Activated T-cell treated with anti-CD3 and anti-CD28 coated beads, Interleukin-2, amount 50 U/mL, for 24 hours (primary cell): ENCODE measurements at regions not wholly inside any gene's neighbourhood (a gene's known extent, or its start where the extent isn't known, plus 50 kb on each side); places are given as distances from the start of the nearest gene placed in this dataset.
"Not testable (repeated sequence)": the region's sequence is repeated elsewhere in the genome, so short reads cannot be mapped to it uniquely, and the experiment has no call there.

ENCODE experiments used
- DNase-seq: peaks from one replicate; pipeline ENCODE4 v3.0.0-alpha.2; 2020
- H3K27ac Mint-ChIP-seq: 2 replicates; pipeline ENCODE4 v1.8.0; 2020; ENCODE audit warnings: mild to moderate bottlenecking, mixed read lengths
- H3K27me3 Mint-ChIP-seq: 2 replicates; pipeline ENCODE4 v1.8.0; 2020; ENCODE audit warnings: mixed read lengths
- H3K36me3 Mint-ChIP-seq: 2 replicates; pipeline ENCODE4 v1.8.0; 2020; ENCODE audit warnings: low read depth, mixed read lengths
- H3K4me1 Mint-ChIP-seq: 2 replicates; pipeline ENCODE4 v1.8.0; 2020; ENCODE audit warnings: low read depth, mixed read lengths
- H3K4me3 Mint-ChIP-seq: 2 replicates; pipeline ENCODE4 v1.8.0; 2020; ENCODE audit warnings: mild to moderate bottlenecking, moderate library complexity, mixed read lengths
- H3K9me3 Mint-ChIP-seq: 2 replicates; pipeline ENCODE4 v1.8.0; 2020; ENCODE audit warnings: mixed read lengths

- Mint-ChIP-seq H3K4me1 (peaks cover 62% of the 10 kb centered on the region), H3K4me3 (no peak overlapping the region)
These were observed 141.5 kb upstream of the TBL1XR1 start for GRCh38 chr3:177338697-177339219.

GRCh38 chr3:177339220-177339703 lies 142.0 kb upstream of the TBL1XR1 start:
- H3K9me3 Mint-ChIP-seq, H3K36me3 Mint-ChIP-seq, DNase-seq, H3K27me3 Mint-ChIP-seq, H3K4me3 Mint-ChIP-seq: not testable (repeated sequence)
- H3K4me1 Mint-ChIP-seq, result peaks cover 62% of the 10 kb centered on the region
- H3K27ac Mint-ChIP-seq, result peak overlapping the region; percentile 60

More at GRCh38 chr3:177338697-177339219, 141.5 kb upstream of the TBL1XR1 start:
- Mint-ChIP-seq H3K27me3 (no peaks in the 10 kb centered on the region), H3K9me3 (no peaks in the 10 kb centered on the region), H3K27ac (peak overlapping the region; percentile 60), H3K36me3 (no peaks in the 10 kb centered on the region)
- no peak for DNase-seq

DNA sequence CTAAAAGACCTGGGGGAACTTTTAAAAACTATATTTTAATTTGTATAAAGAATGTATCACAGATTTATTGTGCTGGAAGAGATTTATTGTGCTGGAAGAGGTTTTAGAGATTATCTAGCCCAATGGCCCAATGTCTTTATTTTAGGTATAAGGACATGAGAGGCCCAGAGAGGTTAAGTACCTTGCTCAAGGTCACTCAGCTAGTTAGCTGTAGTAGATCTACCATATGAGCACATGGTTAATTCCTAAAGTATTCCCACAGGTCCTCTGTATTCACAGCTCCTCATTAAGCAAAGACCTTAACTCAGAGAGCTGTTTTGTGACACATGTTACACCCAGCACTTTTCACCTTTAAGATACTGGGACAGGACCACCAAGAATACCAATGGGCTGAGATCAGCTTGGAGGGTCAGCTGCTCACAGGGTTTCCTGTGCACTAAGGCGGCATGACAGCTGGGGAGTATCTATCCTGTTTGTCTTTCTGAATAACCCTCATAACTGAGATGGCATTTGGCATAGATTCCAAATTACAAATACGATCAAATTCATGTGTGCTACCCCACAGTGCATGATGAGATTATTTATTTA lies 143.1 kb upstream of the TBL1XR1 start:
- no peaks in the 10 kb centered on the region for H3K9me3 Mint-ChIP-seq

GRCh38 chr3:177341736-177342419 lies 144.6 kb upstream of the TBL1XR1 start:
- H3K4me3 Mint-ChIP-seq, result no peak overlapping the region
- no peak overlapping the region for H3K27ac Mint-ChIP-seq
- H3K36me3 Mint-ChIP-seq, result peaks cover 3% of the 10 kb centered on the region
- no peaks in the 10 kb centered on the region for H3K27me3 Mint-ChIP-seq
- no peak for DNase-seq
- peaks cover 73% of the 10 kb centered on the region for H3K4me1 Mint-ChIP-seq
- H3K9me3 Mint-ChIP-seq, result no peaks in the 10 kb centered on the region

More for the DNA sequence above, 143.1 kb upstream of the TBL1XR1 start:
- peaks cover under 1% of the 10 kb centered on the region for H3K36me3 Mint-ChIP-seq
- no peak overlapping the region for H3K27ac Mint-ChIP-seq
- no peak overlapping the region for H3K4me3 Mint-ChIP-seq
- no peak for DNase-seq
- H3K4me1 Mint-ChIP-seq, result peaks cover 71% of the 10 kb centered on the region
- H3K27me3 Mint-ChIP-seq, result no peaks in the 10 kb centered on the region

- H3K27ac Mint-ChIP-seq, result peak overlapping the region; percentile 47
- H3K4me1 Mint-ChIP-seq, result peaks cover 73% of the 10 kb centered on the region
- H3K36me3 Mint-ChIP-seq, result peaks cover 3% of the 10 kb centered on the region
- DNase-seq, result no peak
- no peaks in the 10 kb centered on the region for H3K27me3 Mint-ChIP-seq
- H3K4me3 Mint-ChIP-seq, result no peak overlapping the region
- no peaks in the 10 kb centered on the region for H3K9me3 Mint-ChIP-seq
These were observed 145.9 kb upstream of the TBL1XR1 start for GRCh38 chr3:177343122-177343625.

DNA sequence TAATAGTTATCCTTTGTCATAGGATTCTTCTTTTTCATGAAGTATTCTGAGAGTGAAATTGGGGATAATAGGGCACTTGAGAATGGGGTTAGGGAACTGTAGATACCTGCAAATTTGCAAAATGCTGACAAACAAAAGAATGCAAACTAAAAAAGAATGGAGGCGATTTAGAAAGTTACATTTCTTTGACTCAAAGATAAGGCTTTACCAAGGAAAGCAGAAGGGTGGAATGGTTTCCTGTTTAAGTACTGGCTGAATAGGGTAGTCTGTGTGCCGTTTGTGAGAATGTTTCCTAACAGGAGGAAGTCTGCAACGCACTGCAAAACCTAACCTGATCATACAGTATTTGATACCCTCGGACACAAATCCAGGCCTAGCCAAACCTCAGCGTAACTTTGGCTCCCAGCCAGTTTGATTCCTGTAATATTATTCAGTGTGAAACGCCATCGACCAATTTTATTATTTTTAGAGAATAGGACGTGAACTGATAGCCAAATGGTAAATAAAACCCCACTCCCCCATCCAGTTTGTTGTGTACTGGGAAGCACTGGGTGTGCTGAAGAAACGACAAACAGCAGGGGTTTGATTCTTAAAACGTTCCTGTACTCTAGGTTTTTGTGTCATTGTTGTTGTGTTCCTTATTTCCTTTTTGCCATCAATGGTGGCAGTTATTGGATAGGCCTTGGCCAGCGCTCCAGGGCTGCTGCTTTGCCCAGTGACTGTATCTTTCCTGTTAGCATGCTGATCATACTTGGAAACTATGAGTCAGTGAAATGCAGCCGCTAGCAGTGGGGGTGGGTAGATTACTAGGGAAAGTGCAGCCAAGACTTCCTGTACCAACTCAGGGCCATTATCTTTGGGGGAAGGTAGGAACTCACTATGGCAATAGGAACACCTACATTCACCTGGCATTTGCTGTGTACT lies 148.0 kb upstream of the TBL1XR1 start:
- Mint-ChIP-seq H3K27me3 (no peaks in the 10 kb centered on the region), H3K36me3 (peaks cover 3% of the 10 kb centered on the region), H3K9me3 (no peaks in the 10 kb centered on the region), H3K4me3 (peak overlapping the region; percentile 44), H3K4me1 (peaks cover 73% of the 10 kb centered on the region), H3K27ac (peak overlapping the region; percentile 97)
- DNase-seq, result peak; percentile 66

GRCh38 chr3:177345973-177346503 lies 148.8 kb upstream of the TBL1XR1 start:
- Mint-ChIP-seq H3K4me3 (peak overlapping the region; percentile 44), H3K27ac (peak overlapping the region; percentile 97), H3K27me3 (no peaks in the 10 kb centered on the region), H3K36me3 (peaks cover 3% of the 10 kb centered on the region), H3K4me1 (peaks cover 75% of the 10 kb centered on the region), H3K9me3 (no peaks in the 10 kb centered on the region)
- no peak for DNase-seq

- no peak overlapping the region for H3K4me3 Mint-ChIP-seq
- H3K36me3 Mint-ChIP-seq, result peaks cover 3% of the 10 kb centered on the region
- DNase-seq, result no peak
- no peak overlapping the region for H3K27ac Mint-ChIP-seq
- H3K27me3 Mint-ChIP-seq, result no peaks in the 10 kb centered on the region
- peaks cover 80% of the 10 kb centered on the region for H3K4me1 Mint-ChIP-seq
- H3K9me3 Mint-ChIP-seq, result no peaks in the 10 kb centered on the region
These were observed 149.6 kb upstream of the TBL1XR1 start for GRCh38 chr3:177346878-177347277.

DNA sequence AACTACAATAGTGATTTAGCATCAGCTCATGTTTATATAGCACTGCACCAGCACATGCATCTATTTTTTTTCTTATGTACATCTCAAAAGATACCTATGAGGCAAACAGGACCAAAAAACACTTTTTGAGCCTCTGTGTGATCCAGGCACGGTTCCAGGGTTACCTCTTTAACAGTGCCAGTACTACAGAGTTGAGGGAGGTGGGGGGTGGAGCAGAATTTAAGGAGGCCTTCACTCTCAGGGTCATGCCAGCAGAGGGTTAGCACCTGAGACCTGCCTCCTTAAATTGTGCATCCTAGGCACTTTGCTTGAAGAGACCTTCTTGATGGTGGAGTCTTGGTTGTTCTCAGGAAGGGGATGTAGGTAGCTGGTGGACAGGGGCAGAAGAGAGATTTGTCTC lies 150.3 kb upstream of the TBL1XR1 start:
- H3K9me3 Mint-ChIP-seq, result no peaks in the 10 kb centered on the region
- no peak for DNase-seq
- peaks cover 84% of the 10 kb centered on the region for H3K4me1 Mint-ChIP-seq
- no peaks in the 10 kb centered on the region for H3K27me3 Mint-ChIP-seq
- no peak overlapping the region for H3K27ac Mint-ChIP-seq
- peaks cover 3% of the 10 kb centered on the region for H3K36me3 Mint-ChIP-seq
- no peak overlapping the region for H3K4me3 Mint-ChIP-seq

DNA sequence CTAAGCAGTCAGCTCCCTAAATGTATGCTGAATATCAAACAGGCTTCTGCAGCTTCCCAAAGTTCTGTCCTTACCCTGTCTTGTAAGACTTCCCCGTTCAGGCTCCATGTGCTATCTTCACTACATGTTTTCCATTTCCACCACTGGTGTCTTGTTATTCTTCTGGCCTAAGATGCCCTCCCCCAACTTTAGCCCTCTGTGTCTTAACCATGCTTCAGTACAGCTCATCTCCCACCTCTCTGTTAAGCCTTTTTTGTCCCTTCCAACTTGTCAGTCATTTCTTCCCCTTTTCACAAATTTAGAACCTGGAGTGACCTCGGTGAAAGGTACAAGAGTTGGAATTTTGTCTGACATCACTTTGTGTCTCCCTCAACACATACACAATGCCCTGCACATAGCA lies 151.7 kb upstream of the TBL1XR1 start:
- Mint-ChIP-seq H3K9me3 (no peaks in the 10 kb centered on the region), H3K27ac (no peak overlapping the region), H3K4me1 (peaks cover 77% of the 10 kb centered on the region), H3K27me3 (no peaks in the 10 kb centered on the region), H3K36me3 (peaks cover 3% of the 10 kb centered on the region), H3K4me3 (no peak overlapping the region)
- DNase-seq, result no peak

DNA sequence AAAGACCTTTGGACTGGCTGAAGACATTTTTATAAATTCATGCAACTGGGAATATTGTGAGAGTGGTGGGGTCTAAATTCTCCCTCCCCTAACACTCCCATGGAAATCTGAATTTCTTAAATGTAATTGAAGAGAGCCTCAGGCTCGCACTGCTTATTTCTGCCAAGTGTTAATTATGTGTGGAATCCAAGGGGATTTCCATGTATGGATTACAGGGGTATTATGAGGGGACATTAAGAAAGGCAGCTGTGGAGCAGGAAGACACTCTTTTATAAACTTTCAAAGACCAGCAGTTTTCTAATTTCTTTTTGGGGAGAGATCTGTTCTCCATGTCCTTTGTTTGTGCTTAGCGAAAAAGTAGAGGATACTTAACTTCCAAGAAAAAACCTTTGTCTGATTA lies 152.1 kb upstream of the TBL1XR1 start:
- H3K4me1 Mint-ChIP-seq, result peaks cover 75% of the 10 kb centered on the region
- no peak for DNase-seq
- no peak overlapping the region for H3K4me3 Mint-ChIP-seq
- peaks cover 3% of the 10 kb centered on the region for H3K36me3 Mint-ChIP-seq
- H3K9me3 Mint-ChIP-seq, result no peaks in the 10 kb centered on the region
- H3K27ac Mint-ChIP-seq, result no peak overlapping the region
- H3K27me3 Mint-ChIP-seq, result no peaks in the 10 kb centered on the region

DNA sequence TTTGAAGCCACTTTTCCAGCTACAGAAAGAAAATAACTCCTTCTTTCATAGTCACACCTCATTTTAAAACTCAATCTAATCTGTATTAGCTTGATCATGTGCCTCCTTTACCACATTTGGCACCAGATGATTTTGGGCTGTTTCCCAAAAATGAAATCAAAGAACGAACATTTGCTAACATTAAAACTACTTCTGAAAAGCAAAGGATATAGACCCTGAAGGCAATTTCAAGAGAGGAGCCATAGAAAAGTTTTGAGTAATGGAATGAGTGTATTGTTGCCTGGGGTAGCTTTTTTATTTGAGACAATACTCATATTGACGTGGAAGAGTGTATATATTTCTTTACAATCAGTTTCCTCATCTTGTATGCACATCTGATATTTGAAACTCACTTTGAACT lies 152.8 kb upstream of the TBL1XR1 start:
- H3K27me3 Mint-ChIP-seq, result no peaks in the 10 kb centered on the region
- no peaks in the 10 kb centered on the region for H3K9me3 Mint-ChIP-seq
- H3K4me1 Mint-ChIP-seq, result peaks cover 69% of the 10 kb centered on the region
- no peak overlapping the region for H3K4me3 Mint-ChIP-seq
- peak overlapping the region; percentile 22 for H3K27ac Mint-ChIP-seq
- peaks cover 3% of the 10 kb centered on the region for H3K36me3 Mint-ChIP-seq
- no peak for DNase-seq

DNA sequence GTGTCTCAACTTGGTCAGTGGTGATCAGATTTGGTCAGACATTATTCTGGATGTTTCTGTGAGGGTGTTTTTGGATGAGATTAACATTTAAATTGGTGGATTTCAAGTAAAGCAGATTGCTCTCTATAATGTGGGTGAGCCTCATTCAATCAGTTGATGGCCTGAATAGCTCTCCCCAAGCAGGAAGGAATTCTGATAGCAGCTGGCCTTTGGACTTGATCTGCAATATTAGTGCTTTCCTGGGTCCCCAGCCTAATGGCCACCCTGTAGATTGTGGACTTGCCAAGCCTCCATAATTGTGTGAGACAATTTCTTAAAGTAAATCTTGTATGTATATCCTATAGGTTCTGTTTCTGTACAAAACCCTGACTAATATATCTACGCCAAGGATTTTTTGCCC lies 153.9 kb upstream of the TBL1XR1 start:
- no peak overlapping the region for H3K4me3 Mint-ChIP-seq
- no peaks in the 10 kb centered on the region for H3K27me3 Mint-ChIP-seq

DNA sequence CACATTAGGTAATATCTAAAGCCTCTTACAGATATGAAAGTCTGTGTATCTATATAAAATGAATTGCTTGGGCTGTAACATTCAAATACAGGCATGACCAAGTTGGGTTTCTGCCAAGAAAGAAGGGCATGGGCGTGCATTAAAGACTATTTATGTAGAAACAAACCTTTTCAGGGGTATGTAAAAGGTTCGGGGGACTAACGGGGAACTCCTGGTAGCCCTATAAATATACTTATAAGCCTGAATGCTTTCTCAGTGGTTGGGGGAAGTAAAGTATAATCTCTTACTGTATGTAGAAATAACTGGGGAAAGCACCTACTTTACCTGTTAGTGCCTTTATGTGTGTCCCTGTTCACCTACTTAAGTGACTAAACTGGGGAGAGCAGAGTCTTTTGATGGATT lies 154.5 kb upstream of the TBL1XR1 start:
- DNase-seq, result no peak
- Mint-ChIP-seq H3K36me3 (no peaks in the 10 kb centered on the region), H3K4me3 (no peak overlapping the region), H3K4me1 (peaks cover 61% of the 10 kb centered on the region), H3K9me3 (no peaks in the 10 kb centered on the region), H3K27ac (peak overlapping the region; percentile 23), H3K27me3 (no peaks in the 10 kb centered on the region)

More for the DNA sequence above, 153.9 kb upstream of the TBL1XR1 start:
- Mint-ChIP-seq H3K4me1 (peaks cover 62% of the 10 kb centered on the region), H3K36me3 (no peaks in the 10 kb centered on the region), H3K27ac (peak overlapping the region; percentile 48), H3K9me3 (no peaks in the 10 kb centered on the region)
- no peak for DNase-seq
